GM18867 (cell line): ENCODE measurements at regions not wholly inside any gene's neighbourhood (a gene's known extent, or its start where the extent isn't known, plus 50 kb on each side); places are given as distances from the start of the nearest gene placed in this dataset.

Source experiments
- ATAC-seq: cut with Tn5 transposase; IDR thresholded peaks from one replicate; pipeline ENCODE4 v1.9.1; 2021; ENCODE audit warnings: mild to moderate bottlenecking, moderate library complexity; ENCODE audit not compliant: unreplicated experiment

DNA sequence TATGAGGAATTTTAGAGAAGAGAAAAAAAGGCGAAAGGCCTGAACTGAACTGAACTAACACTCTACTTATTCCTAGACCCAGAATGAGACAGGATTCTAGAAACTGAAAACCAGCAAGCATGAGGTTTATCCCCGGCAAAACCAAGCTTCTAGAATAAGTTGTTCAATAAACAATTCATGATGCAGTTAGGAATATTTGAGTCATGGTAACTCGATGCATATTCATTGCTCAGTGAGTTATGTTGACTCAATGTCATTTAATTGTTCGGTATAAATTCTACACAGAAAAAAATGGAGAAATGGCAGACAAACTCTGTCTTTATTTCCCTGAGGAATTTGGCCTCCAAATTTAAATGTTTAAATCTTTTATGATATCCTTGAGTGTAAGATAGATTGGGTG, 321.5 kb downstream of the SATB2 start:
- no peak for ATAC-seq

DNA sequence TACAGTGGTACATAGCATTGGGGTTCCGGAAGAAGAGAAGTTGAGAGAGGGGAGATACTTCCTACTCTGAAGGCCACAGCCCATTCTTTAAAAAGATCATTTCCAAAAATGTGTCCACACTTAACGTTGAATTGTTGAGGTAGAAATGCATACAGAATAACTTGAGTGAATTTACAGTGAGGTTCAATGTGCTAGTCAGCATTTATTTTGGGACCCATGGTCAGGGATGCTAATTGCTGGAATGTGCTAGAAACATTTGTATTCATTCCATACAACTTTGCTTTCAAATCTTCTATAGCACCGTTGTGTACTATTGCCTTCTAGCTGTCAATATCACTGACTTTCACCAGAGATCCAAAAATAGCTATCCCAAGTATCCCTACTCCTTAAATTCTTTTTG, 325.9 kb downstream of the SATB2 start:
- ATAC-seq: no peak

DNA sequence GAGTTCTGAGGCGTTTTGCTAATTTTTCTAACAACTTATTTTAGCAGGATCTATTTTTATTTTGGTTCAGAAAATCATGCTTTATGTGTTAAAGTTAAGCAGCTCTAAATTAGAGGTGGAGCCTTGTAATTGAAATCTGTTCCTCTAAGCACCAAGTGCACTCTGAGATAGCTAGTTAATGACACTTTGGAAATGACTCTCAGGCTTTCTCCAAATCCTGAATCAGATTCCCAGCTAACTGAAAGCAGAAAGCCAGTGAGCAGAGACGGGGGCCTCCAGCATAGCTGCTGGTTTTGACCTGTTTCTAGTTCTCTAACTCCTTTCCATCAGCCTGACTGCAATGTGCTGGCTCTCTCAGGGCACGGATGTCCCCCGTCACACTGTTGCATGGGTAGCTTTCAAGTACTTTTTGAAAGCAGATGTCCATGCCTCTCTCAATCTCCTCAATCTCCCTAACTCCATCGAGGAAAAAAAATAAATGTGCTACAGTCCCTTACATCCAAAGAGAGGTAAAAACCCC, 326.5 kb downstream of the SATB2 start:
- ATAC-seq: no peak

DNA sequence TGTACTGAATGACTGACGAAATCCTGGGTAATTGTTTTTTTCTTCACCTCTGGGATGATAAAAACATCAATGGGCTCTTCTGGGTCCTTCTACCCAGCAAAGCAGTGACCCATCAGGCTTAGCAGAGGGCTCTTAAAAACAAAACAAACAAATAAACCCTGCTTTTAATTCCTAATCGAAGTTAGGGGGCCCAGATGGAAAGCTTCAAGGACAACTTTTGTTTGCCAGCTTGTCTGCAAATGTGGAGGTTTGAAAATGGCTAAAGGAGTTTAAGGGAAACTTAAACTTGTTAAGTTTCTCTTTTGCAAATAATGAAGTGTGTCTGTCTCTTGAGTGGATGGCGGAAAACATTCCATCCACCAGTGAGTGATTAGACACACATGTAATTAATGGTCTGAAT, 327.2 kb downstream of the SATB2 start:
- no peak for ATAC-seq

DNA sequence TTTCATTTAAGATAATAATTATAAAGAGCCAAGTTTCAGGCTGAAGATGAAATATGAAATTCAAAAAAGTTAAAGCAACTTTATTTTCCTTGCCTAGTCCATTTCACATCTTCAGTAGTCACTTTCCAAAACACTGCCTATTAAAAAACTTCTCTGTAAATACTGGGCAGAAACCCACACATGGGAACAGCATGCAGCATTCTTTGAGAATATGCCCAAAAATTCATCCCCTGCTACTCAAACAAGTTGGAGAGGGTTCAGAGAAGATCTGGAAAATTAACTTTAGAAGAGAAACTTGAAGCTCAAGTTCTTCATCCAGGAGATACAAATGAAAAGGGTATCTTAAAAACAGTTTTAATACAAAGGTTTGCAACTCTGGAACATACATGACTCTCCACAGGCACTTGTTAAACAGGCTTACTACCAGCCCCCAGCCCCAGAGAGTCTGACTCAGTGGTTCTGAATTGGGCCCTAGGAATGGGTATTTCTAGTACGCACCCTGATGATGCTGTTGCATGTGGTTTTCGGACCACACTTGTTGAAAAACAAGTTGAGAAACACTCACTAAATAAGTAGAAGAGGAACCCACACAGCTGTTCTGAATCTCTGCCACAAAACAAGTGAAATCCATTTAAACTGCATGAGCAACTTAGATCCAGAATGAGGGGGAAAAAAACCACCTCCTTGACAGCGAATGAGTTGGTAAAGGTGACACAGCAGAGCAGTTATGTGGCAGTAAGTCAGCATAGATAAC, 329.1 kb downstream of the SATB2 start:
- no peak for ATAC-seq

DNA sequence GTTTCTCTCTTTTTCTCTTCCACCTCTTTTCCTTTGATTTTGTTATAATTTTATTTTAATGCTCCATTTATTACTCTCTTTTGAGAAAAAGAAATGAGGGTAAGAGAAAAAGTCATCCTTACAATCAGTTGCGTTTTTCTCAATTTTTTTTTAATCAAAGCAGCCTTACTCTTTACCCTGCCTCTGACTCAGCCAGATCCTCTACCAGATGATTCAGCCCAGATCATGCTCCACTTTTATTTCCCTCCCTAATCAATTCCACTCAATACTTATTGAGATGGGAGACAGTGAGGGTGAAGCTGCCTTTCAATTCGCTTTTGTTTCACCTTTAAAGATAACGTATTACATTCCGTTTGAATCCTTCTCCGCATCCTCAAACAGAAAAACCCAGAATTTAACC, 337.9 kb downstream of the SATB2 start:
- no peak for ATAC-seq

DNA sequence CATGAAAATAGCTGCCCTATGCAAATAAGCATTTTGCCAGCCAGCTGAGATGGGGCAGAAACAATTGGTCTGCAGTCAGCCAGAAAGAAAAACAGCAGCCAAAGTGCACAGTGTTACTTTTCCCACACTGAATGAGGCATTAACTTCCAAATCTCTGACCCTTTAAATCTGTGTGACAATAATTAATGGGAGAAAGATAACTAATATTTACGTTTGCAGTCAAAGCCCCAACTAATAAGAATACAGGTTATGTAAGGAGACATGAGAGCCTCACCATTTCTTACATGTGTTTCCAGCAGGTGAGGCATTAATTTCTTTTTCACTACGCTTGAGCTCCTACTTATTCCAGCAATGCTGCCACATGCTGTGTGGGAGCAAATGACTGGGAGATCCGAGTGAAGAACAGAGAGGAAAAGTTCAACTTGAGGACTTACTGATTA, 339.0 kb downstream of the SATB2 start:
- ATAC-seq: no peak

DNA sequence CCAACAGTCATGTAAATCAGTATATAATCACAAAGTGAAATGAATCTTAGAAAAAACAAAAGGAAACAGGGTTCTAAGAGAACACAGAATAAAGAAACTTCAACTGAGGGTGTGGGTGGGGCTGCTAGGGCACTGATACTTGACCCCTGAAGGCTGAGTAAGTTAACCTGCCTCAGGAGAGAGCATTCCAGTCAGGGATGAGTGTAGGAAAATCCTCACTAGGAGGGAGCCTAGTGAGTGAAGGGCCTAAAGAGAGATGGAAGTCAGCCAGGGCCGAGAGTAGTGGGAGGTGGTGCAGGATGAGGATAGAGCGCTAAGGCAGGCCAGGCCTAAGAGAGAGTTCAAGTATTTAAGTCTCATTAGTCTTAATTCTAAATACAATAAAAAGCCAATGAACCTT, 342.6 kb downstream of the SATB2 start:
- no peak for ATAC-seq

DNA sequence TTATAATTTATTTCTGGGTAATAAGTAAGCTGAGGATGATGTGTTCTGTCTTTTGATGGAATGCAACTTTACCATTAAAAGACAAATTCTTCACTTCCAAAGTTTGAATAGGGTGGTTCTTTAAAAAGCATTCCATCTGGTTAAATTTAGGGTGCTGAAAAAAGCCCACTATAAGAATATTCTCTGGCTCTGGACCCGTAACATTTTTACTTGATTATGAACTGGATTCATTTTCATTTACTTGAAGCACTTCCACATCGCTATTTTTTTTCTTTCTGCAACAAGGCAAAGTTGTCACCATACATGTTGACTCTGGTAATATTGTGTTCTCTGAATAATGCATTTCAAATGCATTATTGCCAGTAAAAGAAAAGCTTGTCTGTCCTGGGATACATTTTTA, 344.6 kb downstream of the SATB2 start:
- no peak for ATAC-seq

DNA sequence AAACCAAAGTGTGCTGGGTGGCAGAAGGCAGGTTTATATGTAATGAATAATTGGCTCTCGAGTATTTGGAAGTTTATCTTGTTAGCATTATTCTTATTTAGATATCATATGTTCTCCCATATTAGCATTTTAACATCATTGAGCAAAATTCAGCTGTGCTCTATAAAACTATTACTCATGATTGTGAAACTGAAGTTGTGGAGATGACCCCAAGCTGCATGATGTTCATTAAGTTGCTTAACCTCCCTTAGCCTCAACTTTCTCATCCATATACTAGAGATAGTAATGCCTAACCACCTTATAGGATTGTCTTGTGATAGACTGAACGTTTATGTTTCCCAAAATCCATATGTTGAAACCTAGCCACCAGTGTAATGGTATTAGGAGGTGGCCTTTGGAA, 346.3 kb downstream of the SATB2 start:
- ATAC-seq: no peak

DNA sequence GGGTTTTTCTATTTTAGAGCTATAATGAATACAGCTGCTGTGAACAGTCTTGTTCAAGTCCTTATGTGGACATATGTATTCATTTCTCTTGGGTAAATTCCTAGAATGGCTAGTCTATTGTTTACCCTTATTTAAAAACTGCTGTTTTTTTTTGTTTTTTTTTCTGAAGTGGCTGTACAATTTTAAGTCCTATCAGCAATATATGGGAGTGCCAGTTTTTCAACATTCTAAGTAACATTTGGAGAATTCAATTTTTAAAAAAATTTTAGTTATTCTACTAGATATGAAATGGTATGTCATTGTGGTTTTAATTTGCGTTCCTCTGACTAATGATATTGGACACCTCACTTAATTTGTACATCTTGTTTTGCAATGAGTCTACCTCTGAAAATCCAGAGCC, 349.7 kb downstream of the SATB2 start:
- ATAC-seq: no peak

DNA sequence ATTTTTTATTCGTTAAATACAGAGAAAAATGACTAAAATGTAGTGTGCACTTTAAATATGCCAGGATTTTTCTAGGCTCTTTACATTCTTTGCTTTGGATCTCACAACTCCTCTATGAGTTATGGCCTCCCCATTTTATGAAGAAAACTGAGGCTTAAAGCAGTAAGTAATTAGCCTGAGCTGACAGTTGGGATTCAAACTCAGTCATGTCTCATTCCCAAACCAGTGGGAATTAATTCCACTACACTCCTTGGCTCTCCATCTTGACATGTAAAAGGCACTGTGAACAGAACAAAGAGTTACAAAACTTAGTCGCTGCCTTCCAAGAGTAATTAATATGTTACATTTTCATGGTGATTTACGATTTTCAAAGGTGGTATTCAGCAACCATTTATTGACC, 351.9 kb downstream of the SATB2 start:
- ATAC-seq: no peak

DNA sequence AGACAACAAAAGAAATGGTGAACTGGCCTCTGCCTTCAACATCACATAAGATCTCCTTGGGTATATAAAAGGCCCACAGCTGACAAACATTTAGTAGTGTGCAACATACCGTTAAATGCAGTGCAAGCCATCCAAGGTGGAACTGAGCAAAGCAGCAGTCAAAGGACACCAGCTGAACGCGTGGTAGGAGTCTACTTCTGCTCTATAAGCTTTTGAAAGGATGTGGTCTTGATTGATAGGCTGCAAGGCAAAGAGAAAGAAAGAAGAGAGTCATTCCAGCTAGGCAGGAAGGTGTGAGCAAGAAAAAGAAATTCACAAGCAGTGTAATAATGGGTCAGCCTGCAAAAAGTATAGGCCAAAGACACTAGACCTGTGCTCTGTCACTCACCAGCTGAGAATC, 356.3 kb downstream of the SATB2 start:
- no peak for ATAC-seq

DNA sequence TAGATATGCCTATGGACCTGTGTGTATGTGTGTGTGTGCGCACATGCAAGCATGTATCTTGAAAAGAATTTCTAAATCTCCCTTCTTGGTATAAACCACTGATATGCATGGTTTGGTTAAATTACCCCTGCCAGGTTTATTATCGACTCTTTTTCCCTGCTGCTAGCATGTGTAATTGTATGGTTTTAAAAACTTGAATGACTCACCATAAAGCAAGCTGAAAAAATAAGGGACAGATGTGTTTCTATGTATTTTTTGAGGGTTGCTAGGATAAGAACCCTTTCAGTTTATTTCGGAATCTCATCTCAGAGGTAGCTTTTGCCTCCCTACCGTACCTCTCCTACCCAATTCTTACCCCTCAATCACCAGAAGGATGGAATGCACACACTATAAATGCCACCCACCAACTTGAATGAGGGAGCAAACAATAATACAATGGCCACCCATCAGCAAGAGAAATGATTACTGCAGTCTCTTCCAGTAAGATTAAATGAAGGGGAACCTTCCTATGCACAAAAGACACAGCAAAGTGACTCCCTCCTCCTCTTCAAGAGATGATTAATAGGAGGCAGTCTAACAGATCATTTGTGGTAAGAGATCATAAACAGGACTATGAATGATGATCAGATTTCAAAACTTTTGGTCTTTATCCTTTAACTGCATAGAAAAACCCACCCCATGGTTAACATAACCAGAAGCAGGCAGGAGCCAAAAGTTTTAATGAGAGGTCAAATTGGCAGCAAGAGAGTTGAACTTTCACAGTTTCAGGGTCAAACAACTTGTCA, 357.2 kb downstream of the SATB2 start:
- no peak for ATAC-seq

DNA sequence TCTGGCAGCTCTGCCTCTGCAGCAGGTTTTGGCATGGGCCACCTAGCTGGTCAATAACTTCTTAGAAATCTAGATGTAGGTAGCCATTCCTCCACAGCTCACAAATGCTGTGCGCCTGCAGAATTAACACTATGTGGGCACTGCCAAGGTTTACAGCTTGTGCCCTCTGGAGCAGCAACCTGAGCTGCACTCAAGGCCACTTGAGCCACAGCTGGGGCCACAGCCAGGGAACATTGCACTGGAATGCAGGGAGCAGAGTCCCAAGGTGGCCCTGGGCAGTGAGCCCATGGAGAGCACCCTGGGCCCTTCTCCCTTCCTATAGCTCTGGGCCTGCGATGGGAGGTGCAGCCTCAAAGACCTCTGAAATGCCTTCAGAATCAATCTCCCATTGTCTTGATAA, 365.3 kb downstream of the SATB2 start:
- no peak for ATAC-seq

DNA sequence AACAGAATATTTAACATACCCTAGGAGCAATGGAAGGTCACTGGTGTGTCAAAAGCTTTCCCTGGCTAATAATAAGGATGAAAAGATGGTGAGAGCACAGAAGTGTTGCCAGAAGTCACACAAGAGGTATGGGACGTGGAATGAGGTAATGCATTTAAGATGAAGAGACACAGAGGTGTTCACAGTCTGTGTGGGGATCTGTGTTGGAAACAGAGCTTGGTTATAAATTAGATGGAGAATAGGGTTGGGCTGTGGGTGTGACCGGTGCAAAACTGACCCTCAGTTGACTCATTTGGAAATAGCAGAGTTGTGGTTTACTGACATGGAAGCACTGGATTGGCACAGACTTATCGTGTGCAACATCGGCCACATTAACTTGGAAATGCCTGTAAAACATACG, 372.5 kb downstream of the SATB2 start:
- no peak for ATAC-seq

DNA sequence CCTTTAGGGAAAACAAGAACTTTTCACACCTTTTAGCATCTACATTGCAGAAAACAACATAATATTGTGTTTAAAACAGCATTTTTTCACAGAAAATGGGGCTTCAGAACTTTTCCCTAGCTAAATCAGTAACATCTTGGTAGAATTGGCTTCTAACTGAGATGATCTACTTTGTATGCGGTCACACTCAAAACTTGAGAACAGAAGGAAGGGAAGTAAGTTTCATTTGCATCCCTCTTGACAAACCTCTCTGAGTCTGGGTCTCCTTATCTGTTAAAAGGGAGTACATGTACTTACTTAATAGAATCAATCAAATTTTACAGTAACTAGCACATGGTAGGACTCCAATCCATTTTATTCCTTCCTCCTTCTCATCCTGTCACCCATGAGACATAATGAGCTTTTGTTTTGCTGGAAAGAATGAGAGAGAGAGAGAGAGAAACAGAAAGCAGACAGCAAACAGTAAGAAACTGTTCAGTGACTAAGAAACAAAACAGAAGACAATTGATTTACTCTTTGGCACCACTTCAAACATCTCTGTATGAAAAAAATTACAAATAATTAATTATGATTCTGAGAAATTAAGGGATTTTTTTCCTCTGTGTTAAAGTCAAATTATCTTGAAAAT, 387.3 kb downstream of the SATB2 start:
- ATAC-seq: no peak

DNA sequence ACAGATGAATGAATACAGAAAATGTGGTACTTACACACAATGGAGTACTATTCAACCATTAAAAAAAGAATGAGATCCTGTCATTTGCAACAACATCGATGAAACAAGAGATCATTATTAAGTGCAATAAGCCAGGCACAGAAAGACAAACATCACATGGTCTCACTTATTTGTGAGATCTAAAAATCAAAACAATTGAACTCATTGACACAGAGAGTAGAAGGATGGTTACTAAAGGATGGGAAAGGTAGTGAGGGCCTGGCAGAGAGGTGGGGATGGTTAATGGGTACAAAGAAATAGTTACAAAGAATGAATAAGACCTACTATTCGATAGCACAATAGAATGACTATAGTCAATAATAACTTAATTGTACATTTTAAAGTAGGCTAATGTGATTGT, 393.5 kb downstream of the SATB2 start:
- no peak for ATAC-seq

DNA sequence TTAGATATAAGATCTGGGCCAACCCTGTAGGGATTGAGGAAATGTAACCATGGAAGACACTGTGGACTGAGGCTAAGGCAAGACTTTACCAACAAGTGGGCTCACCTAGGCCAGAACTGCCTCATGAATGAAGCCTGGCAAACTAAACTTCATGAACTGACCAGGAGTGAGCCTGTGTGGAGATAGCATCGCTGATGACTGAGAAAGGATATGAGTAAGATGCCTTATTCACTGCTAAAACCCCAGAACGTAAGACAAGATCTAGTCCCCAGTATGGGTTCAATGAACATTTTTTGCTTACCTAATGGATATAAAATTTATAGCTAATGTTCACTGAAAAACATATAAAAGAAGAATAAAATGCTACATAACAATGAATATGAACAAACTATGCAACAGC, 399.8 kb downstream of the SATB2 start:
- ATAC-seq: no peak

DNA sequence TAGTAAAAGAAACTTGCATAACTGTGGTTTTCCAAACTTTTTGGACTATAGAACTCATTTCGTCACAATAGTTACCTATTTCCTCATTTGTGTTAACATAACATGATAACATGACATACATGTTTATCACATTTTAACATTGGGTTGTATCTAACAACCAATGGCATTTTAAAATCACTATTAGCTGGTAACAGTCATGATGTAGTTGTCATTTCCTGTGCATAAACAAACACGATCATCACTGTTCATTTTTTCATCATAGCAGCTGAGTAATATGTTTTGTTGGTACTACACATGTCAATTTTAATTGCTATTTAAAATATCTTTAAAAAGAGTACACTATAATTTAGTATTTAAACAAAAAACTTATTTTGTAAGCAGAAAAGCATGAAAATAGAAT, 402.4 kb downstream of the SATB2 start:
- ATAC-seq: no peak

DNA sequence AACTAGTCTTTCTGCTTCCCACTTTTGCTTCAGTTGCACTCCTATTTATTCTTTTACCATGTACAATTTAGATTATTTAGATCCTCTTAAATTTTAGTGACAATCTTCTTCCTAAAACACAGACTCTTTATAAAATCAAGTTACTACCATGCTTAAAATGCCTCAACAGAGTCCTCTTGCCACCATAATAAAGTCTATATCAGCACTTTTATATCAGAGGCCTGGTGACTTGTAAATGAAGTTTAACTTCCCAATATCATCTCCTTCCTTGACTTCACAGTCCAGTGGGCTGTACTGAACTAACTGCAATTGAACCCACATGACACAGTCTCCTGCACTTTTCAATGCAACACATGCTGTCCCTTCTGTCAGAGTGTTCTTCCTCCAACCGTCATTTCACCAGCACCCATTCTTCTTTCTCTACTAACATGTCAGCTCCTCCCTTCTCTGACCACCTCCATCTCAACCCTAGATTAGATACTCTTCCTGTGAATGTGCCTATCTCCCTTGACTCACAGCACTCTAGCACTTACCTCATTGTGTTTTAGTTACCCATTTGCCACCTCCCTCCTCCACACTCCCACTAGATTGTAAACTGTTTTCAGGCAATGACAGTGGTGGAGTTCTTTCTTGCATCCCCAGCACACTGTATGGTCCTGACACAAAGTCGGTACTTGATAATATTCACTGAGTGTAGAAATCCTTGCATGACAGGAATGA, 414.9 kb downstream of the SATB2 start:
- ATAC-seq: no peak
